Ishikawa (cell line): ENCODE measurements at regions not wholly inside any gene's neighbourhood (a gene's known extent, or its start where the extent isn't known, plus 50 kb on each side); places are given as distances from the start of the nearest gene placed in this dataset.

Experiments used
- CEBPB ChIP-seq: IDR thresholded peaks from 2 replicates; pipeline ENCODE4 v1.6.1; 2012
- CREB1 ChIP-seq: IDR thresholded peaks from 2 replicates; pipeline ENCODE4 v1.6.1; 2012; ENCODE audit warnings: low read depth
- EGR1 ChIP-seq: IDR thresholded peaks from 2 replicates; pipeline ENCODE4 v1.6.1; 2012
- EP300 ChIP-seq: IDR thresholded peaks from 2 replicates; pipeline ENCODE4 v1.6.1; 2012; ENCODE audit warnings: borderline replicate concordance
- FOXM1 ChIP-seq: IDR thresholded peaks from 2 replicates; pipeline ENCODE4 v1.6.1; 2012; ENCODE audit warnings: low read depth, borderline replicate concordance
- NFIC ChIP-seq: IDR thresholded peaks from 2 replicates; pipeline ENCODE4 v1.6.1; 2012
- RAD21 ChIP-seq: IDR thresholded peaks from 2 replicates; pipeline ENCODE4 v1.6.1; 2012; ENCODE audit warnings: low read depth
- TAF1 ChIP-seq: IDR thresholded peaks from 2 replicates; pipeline ENCODE4 v1.6.1; 2012; ENCODE audit warnings: low read depth, mild to moderate bottlenecking
- TCF12 ChIP-seq: IDR thresholded peaks from 2 replicates; pipeline ENCODE4 v1.6.1; 2012; ENCODE audit warnings: low read depth
- TEAD4 ChIP-seq: IDR thresholded peaks from 2 replicates; pipeline ENCODE4 v1.6.1; 2012
- USF1 ChIP-seq: IDR thresholded peaks from 2 replicates; pipeline ENCODE4 v1.6.1; 2012
- YY1 ChIP-seq: IDR thresholded peaks from 2 replicates; pipeline ENCODE4 v1.6.1; 2012; ENCODE audit warnings: low read depth
- ZBTB7A ChIP-seq: IDR thresholded peaks from 2 replicates; pipeline ENCODE4 v1.6.1; 2012; ENCODE audit warnings: low read depth
- TF ChIP-seq, protein P1 (sequence below): IDR thresholded peaks from 2 replicates; pipeline ENCODE4 v1.6.1; 2012
- TF ChIP-seq, protein P2 (sequence below): IDR thresholded peaks from 2 replicates; pipeline ENCODE4 v1.6.1; 2012; ENCODE audit warnings: low read depth, mild to moderate bottlenecking

- no peak for TF ChIP-seq YY1
- no peak for TF ChIP-seq FOXM1
- no peak for TF ChIP-seq TAF1
- no peak for TF ChIP-seq CREB1
- TF ChIP-seq, protein P1, sequence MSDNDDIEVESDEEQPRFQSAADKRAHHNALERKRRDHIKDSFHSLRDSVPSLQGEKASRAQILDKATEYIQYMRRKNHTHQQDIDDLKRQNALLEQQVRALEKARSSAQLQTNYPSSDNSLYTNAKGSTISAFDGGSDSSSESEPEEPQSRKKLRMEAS: no peak
- no peak for TF ChIP-seq ZBTB7A
- TF ChIP-seq, protein P2, sequence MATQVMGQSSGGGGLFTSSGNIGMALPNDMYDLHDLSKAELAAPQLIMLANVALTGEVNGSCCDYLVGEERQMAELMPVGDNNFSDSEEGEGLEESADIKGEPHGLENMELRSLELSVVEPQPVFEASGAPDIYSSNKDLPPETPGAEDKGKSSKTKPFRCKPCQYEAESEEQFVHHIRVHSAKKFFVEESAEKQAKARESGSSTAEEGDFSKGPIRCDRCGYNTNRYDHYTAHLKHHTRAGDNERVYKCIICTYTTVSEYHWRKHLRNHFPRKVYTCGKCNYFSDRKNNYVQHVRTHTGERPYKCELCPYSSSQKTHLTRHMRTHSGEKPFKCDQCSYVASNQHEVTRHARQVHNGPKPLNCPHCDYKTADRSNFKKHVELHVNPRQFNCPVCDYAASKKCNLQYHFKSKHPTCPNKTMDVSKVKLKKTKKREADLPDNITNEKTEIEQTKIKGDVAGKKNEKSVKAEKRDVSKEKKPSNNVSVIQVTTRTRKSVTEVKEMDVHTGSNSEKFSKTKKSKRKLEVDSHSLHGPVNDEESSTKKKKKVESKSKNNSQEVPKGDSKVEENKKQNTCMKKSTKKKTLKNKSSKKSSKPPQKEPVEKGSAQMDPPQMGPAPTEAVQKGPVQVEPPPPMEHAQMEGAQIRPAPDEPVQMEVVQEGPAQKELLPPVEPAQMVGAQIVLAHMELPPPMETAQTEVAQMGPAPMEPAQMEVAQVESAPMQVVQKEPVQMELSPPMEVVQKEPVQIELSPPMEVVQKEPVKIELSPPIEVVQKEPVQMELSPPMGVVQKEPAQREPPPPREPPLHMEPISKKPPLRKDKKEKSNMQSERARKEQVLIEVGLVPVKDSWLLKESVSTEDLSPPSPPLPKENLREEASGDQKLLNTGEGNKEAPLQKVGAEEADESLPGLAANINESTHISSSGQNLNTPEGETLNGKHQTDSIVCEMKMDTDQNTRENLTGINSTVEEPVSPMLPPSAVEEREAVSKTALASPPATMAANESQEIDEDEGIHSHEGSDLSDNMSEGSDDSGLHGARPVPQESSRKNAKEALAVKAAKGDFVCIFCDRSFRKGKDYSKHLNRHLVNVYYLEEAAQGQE: no peak
- TF ChIP-seq USF1: no peak
- TF ChIP-seq CEBPB: no peak
- no peak for TF ChIP-seq NFIC
- no peak for TF ChIP-seq RAD21
- no peak for TF ChIP-seq TEAD4
- no peak for TF ChIP-seq TCF12
- TF ChIP-seq EGR1: no peak
- TF ChIP-seq EP300: no peak
Measured at GRCh38 chr9:73459817-73460216, 308.2 kb downstream of the ANXA1 start.

DNA sequence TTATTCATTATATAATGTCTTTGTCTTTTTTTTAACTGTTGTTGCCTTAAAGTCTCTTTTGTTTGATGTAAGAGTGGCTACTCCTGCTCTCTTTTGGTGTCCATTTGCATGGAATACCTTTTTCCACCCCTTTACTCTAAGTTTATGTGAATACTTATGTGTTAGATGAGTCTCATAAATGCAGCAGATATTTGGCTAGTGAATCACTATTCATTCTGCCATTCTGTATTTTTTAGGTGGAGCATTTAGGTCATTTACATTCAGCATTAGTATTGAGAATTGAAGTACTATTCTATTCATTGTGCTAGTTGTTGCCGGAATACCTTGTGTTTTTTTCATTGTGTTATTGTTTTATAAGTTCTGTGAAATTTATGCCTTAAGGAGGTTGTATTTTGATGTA lies 317.1 kb downstream of the ANXA1 start:
- TF ChIP-seq EGR1 (no peak), TAF1 (no peak), RAD21 (no peak), YY1 (no peak), TCF12 (no peak), CREB1 (no peak), ZBTB7A (no peak)

DNA sequence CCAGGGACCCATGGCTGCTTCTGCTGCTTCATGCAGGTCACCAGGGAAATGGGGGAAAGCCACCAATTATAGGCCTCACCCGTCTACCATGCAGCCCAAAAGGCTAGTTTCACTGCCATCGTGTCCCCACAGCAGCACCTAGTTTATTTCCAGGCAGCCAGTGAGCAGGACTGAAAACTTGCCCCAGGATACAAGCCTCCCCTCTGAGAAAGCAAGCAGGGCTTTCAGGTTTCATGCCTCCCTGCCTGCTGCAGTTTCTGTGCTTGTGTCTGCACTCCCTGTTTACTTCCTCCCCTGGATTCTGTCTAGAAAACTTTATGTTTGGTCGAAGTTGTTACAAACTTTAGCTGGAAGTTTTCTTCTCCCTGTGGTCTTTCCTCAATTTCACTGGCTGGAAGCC lies 319.1 kb downstream of the ANXA1 start:
- TF ChIP-seq EP300 (no peak), CREB1 (no peak), YY1 (no peak)

DNA sequence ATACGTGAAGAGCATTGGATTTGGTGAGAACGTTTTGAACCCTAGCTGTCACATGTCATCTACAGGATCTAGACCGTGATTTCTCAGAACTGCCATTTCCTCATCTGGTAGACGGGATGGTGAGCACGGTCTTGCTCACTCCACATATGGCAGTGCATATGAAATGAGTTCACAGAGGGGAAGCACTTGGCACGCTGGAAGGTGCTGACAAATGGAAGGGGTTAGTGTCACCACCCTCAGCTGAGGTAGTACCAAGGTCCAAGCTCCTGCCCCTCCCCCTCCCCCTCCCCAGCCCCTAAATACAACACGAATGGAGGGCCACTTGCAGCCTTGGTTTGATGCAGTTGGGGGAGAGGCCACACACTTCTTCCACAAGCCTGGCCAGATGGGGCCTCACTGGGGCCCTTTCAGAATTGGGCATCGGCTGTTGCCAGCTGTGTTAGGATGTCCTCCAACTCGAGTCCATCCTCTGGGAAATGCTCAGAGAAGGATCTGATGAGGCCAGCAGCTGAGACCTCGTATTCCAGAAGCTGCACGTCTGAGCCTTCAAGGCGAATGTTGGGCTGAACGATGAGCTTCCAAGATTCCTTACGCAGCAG lies 322.4 kb downstream of the ANXA1 start:
- TF ChIP-seq TCF12: no peak
- no peak for TF ChIP-seq CEBPB
- TF ChIP-seq FOXM1: no peak
- no peak for TF ChIP-seq RAD21
- TF ChIP-seq, protein P1: no peak
- no peak for TF ChIP-seq TEAD4
- TF ChIP-seq CREB1: no peak

- TF ChIP-seq EP300 (no peak), NFIC (no peak), USF1 (no peak), CEBPB (no peak), EGR1 (no peak), TEAD4 (no peak), TAF1 (no peak), FOXM1 (no peak), ZBTB7A (no peak), RAD21 (no peak), YY1 (no peak), TCF12 (no peak), CREB1 (no peak)
- TF ChIP-seq, protein P2: no peak
- TF ChIP-seq, protein P1: no peak
Measured at GRCh38 chr9:73474625-73475024, 323.0 kb downstream of the ANXA1 start.

GRCh38 chr9:73494894-73495293 lies 343.2 kb downstream of the ANXA1 start:
- TF ChIP-seq CEBPB (no peak), TCF12 (no peak), FOXM1 (no peak), ZBTB7A (no peak), USF1 (no peak), RAD21 (no peak), CREB1 (no peak), EP300 (no peak), YY1 (no peak), EGR1 (no peak), NFIC (no peak), TEAD4 (no peak), TAF1 (no peak)
- TF ChIP-seq, protein P2: no peak
- TF ChIP-seq, protein P1: no peak
